ENCODE measurements at regions not wholly inside any gene's neighbourhood (a gene's known extent, or its start where the extent isn't known, plus 50 kb on each side); places are given as distances from the start of the nearest gene placed in this dataset.

DNA sequence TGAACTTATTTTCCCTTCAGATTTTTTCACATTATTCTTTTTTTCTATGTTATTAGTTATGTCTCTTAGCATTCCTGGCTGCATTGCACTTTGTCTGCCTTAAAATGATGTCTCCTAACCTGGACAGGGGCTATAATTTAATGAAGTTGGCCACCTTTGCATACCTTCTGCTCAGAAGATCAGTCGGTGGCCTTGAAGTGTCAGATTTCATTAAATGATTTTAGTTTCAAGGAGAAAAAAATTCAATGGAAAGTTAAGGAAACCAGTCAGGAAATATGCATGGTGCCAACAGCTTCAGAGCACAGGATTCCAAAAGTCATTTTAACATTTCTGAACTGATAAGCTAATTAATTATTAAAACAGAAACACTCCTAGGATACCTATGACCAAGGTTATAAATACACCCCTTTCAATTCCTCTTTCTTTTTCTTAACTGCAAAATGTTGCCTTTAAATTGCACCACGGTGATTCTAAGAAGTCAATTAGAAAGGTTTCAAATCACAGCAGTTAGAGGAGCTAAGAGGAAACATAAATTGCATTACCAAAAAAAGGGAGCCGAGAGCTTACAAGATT lies 533.4 kb downstream of the KCNJ2 start:
- TF ChIP-seq POLR2A (IDR thresholded peaks at IDR 0.05; ENCODE audit: low read depth, low read length) (no peak), POLR2AphosphoS5 (IDR thresholded peaks at IDR 0.05; ENCODE audit: insufficient read depth, low read depth, low read length) (no peak), FOS (IDR thresholded peaks at IDR 0.05; ENCODE audit: borderline replicate concordance, insufficient read depth, low read length) (no peak)
- TF ChIP-seq, protein P1, sequence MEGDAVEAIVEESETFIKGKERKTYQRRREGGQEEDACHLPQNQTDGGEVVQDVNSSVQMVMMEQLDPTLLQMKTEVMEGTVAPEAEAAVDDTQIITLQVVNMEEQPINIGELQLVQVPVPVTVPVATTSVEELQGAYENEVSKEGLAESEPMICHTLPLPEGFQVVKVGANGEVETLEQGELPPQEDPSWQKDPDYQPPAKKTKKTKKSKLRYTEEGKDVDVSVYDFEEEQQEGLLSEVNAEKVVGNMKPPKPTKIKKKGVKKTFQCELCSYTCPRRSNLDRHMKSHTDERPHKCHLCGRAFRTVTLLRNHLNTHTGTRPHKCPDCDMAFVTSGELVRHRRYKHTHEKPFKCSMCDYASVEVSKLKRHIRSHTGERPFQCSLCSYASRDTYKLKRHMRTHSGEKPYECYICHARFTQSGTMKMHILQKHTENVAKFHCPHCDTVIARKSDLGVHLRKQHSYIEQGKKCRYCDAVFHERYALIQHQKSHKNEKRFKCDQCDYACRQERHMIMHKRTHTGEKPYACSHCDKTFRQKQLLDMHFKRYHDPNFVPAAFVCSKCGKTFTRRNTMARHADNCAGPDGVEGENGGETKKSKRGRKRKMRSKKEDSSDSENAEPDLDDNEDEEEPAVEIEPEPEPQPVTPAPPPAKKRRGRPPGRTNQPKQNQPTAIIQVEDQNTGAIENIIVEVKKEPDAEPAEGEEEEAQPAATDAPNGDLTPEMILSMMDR (IDR thresholded peaks at IDR 0.05; ENCODE audit: extremely low read depth in 1 of 2, insufficient read depth in 1 of 2, low read depth in 1 of 2, low read length in 2 of 2), result no peak

Measured in endothelial cell of umbilical vein (primary cell).